A549 (cell line): ENCODE measurements at regions not wholly inside any gene's neighbourhood (a gene's known extent, or its start where the extent isn't known, plus 50 kb on each side); places are given as distances from the start of the nearest gene placed in this dataset.

Source experiments
- CBX2 ChIP-seq: fragments of 200-600 bp; sonication (generic); IDR thresholded peaks from 2 replicates; pipeline ENCODE4 v1.6.1; 2016; ENCODE audit warnings: low read depth, mild to moderate bottlenecking, borderline replicate concordance
- ZFP36 ChIP-seq: fragments of 450-650 bp; IDR thresholded peaks from 2 replicates; pipeline ENCODE4 v1.6.1; 2014; ENCODE audit warnings: borderline replicate concordance; ENCODE audit not compliant: partially characterized antibody
- TF ChIP-seq, protein P1 (sequence below): fragments of >200 bp; sonication (Bioruptor Twin); formaldehyde crosslinking; IDR thresholded peaks from 3 replicates; pipeline ENCODE4 v1.6.1; 2016
- TF ChIP-seq, protein P2 (sequence below): fragments of >200 bp; sonication (Bioruptor Twin); formaldehyde crosslinking; IDR thresholded peaks from 3 replicates; pipeline ENCODE4 v1.5.1; 2016

GRCh38 chr2:125264453-125264852, 1239.4 kb downstream of the CNTNAP5 start:
- TF ChIP-seq, protein P1, sequence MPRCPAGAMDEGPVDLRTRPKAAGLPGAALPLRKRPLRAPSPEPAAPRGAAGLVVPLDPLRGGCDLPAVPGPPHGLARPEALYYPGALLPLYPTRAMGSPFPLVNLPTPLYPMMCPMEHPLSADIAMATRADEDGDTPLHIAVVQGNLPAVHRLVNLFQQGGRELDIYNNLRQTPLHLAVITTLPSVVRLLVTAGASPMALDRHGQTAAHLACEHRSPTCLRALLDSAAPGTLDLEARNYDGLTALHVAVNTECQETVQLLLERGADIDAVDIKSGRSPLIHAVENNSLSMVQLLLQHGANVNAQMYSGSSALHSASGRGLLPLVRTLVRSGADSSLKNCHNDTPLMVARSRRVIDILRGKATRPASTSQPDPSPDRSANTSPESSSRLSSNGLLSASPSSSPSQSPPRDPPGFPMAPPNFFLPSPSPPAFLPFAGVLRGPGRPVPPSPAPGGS: no peak
- TF ChIP-seq CBX2 (no peak), ZFP36 (no peak)
- TF ChIP-seq, protein P2, sequence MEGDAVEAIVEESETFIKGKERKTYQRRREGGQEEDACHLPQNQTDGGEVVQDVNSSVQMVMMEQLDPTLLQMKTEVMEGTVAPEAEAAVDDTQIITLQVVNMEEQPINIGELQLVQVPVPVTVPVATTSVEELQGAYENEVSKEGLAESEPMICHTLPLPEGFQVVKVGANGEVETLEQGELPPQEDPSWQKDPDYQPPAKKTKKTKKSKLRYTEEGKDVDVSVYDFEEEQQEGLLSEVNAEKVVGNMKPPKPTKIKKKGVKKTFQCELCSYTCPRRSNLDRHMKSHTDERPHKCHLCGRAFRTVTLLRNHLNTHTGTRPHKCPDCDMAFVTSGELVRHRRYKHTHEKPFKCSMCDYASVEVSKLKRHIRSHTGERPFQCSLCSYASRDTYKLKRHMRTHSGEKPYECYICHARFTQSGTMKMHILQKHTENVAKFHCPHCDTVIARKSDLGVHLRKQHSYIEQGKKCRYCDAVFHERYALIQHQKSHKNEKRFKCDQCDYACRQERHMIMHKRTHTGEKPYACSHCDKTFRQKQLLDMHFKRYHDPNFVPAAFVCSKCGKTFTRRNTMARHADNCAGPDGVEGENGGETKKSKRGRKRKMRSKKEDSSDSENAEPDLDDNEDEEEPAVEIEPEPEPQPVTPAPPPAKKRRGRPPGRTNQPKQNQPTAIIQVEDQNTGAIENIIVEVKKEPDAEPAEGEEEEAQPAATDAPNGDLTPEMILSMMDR: no peak
